PFSK-1 (cell line): ENCODE measurements at regions not wholly inside any gene's neighbourhood (a gene's known extent, or its start where the extent isn't known, plus 50 kb on each side); places are given as distances from the start of the nearest gene placed in this dataset.

Experiments used
- FOXP2 ChIP-seq: optimal IDR thresholded peaks from 2 replicates; pipeline ENCODE3; 2011; ENCODE audit warnings: borderline replicate concordance, control low read depth, inconsistent platforms; ENCODE audit not compliant: insufficient read depth; ENCODE audit errors: extremely low read length, extremely low read depth
- POLR2AphosphoS5 ChIP-seq: IDR thresholded peaks from 2 replicates; pipeline ENCODE4 v1.6.1; 2012; ENCODE audit warnings: low read depth, mild to moderate bottlenecking, control low read depth, low read length, moderate library complexity
- REST ChIP-seq, 2 experiments: IDR thresholded peaks; 2 replicates each; pipeline versions ENCODE4 v1.6.1 to v1.8.0; 2011 to 2012; ENCODE audit warnings: low read depth in 2 of 2, low read length in 2 of 2, control low read depth in 1 of 2, inconsistent platforms in 1 of 2, mild to moderate bottlenecking in 1 of 2, moderate library complexity in 1 of 2; ENCODE audit not compliant: insufficient read depth in 1 of 2
- SIN3A ChIP-seq: IDR thresholded peaks from 2 replicates; pipeline ENCODE4 v1.6.1; 2012; ENCODE audit warnings: mild to moderate bottlenecking, low read length, moderate library complexity, borderline replicate concordance; ENCODE audit not compliant: insufficient read depth
- TAF1 ChIP-seq: IDR thresholded peaks from 2 replicates; pipeline ENCODE4 v1.6.1; 2012; ENCODE audit warnings: low read length, control low read depth, borderline replicate concordance; ENCODE audit not compliant: insufficient read depth

DNA sequence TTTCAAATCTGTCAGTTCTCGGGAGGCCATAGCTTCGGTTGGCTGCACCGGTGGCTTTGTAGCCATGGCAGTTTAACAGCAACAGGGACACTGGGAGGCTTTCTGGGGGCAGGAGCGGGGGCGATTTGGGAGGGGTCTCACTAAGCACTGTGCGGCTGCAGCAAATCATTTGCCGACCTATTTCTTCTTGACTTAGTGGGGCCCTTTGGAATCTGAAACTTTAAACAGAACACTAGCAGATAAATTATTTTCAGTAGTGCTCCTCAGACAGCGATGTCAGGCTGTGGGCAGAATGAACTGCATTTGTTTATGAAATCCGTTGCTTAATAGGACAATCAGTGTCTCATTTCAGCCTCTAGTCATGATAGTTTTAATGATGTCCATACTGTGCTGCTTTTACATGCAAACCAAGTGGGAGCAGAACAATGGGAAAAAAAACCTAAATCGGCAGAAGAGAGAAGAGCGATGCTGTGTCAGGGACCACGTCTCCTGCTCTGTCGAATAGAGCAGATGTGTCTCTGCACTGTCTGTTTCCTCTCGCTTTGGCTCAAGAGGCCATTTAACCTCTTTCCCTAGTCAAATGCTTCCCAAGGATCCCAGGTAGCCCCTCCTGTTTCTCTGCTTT, 211.9 kb downstream of the OLFM4 start:
- TF ChIP-seq TAF1 = no peak
- TF ChIP-seq FOXP2 = no peak
- TF ChIP-seq REST (IDR thresholded peaks at IDR 0.05; ENCODE audit: insufficient read depth in 1 of 2, low read depth in 2 of 2, low read length in 2 of 2) = no peak
- TF ChIP-seq POLR2AphosphoS5 = no peak
- no peak for TF ChIP-seq SIN3A

DNA sequence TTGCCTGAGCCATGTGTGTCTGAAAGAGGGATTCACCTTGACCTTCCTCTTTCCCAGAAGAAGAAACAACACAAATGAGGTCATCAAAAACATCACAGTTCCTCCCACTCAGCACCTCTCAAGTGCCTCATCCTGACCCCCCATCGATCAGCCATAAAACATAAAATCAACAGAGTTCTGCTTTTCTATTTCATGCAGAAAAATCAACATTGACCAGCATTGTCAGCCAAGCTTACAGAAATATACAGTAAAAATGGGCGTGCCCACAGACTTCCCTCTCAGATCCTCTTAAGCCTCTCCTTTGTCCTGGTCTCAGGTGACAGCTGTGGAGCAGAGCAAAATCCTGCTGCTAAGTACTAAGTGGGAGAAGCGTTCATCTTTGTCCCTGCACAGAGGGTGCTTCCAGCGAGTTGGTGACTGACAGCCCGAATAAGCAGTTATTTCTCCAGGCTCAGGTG, 213.3 kb downstream of the OLFM4 start:
- TF ChIP-seq POLR2AphosphoS5 (no peak), REST (IDR thresholded peaks at IDR 0.05; ENCODE audit: insufficient read depth in 1 of 2, low read depth in 2 of 2, low read length in 2 of 2) (no peak), SIN3A (no peak), FOXP2 (no peak), TAF1 (no peak)

- TF ChIP-seq POLR2AphosphoS5 = no peak
- TF ChIP-seq TAF1 = no peak
- TF ChIP-seq REST (IDR thresholded peaks at IDR 0.05; ENCODE audit: insufficient read depth in 1 of 2, low read depth in 2 of 2, low read length in 2 of 2) = no peak
- no peak for TF ChIP-seq SIN3A
- no peak for TF ChIP-seq FOXP2
Measured at GRCh38 chr13:53249236-53249635, 220.6 kb downstream of the OLFM4 start.

DNA sequence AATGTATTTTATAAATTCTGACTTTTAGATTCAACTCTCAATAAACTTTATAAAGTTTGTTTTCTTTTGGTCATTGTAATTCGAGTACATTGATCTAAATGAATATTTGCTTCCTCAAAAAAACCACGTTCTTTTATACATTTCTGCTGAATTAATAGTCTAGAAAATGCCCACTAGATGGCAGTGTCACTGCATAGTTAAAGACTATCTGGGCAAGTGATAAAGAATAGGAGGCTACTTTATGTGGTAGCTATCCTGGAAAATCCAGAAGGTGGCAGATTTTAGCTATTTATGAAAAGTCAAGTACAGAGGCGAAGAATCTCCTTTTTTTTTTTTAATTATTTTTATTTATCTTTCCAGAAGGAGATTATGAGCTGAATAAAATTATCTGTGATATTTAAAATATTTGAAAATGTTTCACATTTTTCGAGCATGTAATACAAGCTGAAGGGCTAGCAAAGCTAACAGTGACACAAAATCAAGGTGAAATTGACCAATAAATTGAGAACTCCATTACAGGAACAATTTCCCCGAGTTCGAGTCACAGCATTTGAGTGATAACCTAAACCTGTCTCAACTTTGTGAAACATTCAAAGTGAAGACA, 221.8 kb downstream of the OLFM4 start:
- TF ChIP-seq FOXP2 (no peak), TAF1 (no peak), SIN3A (no peak), POLR2AphosphoS5 (no peak), REST (IDR thresholded peaks at IDR 0.05; ENCODE audit: insufficient read depth in 1 of 2, low read depth in 2 of 2, low read length in 2 of 2) (no peak)
